ENCODE measurements at regions not wholly inside any gene's neighbourhood (a gene's known extent, or its start where the extent isn't known, plus 50 kb on each side); places are given as distances from the start of the nearest gene placed in this dataset.

- DNase-seq (no peak), ATAC-seq (ENCODE audit: low read depth in 2 of 2) (no peak)
- Mint-ChIP-seq H3K4me1 (no peaks in the 10 kb centered on the region), H3K4me3 (no peak overlapping the region), H3K36me3 (no peaks in the 10 kb centered on the region), H3K27ac (no peak overlapping the region), H3K9me3 (peaks cover 0 to 4% (median 0%) of the 10 kb centered on the region in 7 donors), H3K27me3 (no peaks in the 10 kb centered on the region)
- Histone ChIP-seq H3K4me1 (ENCODE audit: control insufficient read depth, insufficient read depth, low read length, poor library complexity, severe bottlenecking) (no peaks in the 10 kb centered on the region), H3K36me3 (ENCODE audit: control insufficient read depth, insufficient read depth, low read length) (no peaks in the 10 kb centered on the region), H3K9me3 (ENCODE audit: control insufficient read depth in 2 of 2, low read length in 2 of 2) (no peaks in the 10 kb centered on the region), H3K27ac (ENCODE audit: insufficient read depth, low read length, poor library complexity, severe bottlenecking) (no peak overlapping the region), H3K4me3 (ENCODE audit: low read depth, low read length) (no peak overlapping the region), H3K27me3 (ENCODE audit: control insufficient read depth, insufficient read depth, low read length) (no peaks in the 10 kb centered on the region)
Observed at GRCh38 chr6:122066200-122066599, 333.3 kb upstream of the HSF2 start.

DNA sequence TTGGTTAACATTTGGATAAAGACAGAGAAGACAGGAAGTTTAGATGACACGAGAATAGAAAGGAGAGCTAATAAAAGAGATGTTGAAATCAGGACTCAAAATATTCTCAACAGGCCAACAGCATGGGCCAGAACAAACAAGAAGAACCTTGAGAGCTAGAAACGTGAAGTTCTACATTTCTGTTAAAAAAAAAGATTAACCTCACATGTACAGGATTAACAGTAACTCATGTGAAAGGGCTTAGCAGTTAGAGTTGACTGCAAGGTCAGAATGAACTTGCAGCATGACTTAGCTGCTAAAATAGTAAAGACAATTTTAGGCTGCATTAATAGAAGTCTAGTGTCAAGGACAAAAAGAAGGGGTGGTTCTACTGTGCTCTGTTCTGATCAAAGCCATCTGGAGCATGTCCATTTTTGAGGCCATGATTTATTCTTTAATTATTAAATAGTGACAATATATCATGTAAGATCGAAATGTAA is 331.1 kb upstream of the HSF2 start:
- Histone ChIP-seq H3K4me3 (ENCODE audit: low read depth, low read length) (no peak overlapping the region), H3K27me3 (ENCODE audit: control insufficient read depth, insufficient read depth, low read length) (no peaks in the 10 kb centered on the region), H3K4me1 (ENCODE audit: control insufficient read depth, insufficient read depth, low read length, poor library complexity, severe bottlenecking) (no peaks in the 10 kb centered on the region), H3K9me3 (ENCODE audit: control insufficient read depth in 2 of 2, low read length in 2 of 2) (no peaks in the 10 kb centered on the region), H3K36me3 (ENCODE audit: control insufficient read depth, insufficient read depth, low read length) (no peaks in the 10 kb centered on the region), H3K27ac (ENCODE audit: insufficient read depth, low read length, poor library complexity, severe bottlenecking) (no peak overlapping the region)
- Mint-ChIP-seq H3K27me3 (no peaks in the 10 kb centered on the region), H3K4me3 (no peak overlapping the region), H3K27ac (no peak overlapping the region), H3K4me1 (no peaks in the 10 kb centered on the region), H3K9me3 (peaks cover 0 to 6% (median 0%) of the 10 kb centered on the region in 7 donors), H3K36me3 (no peaks in the 10 kb centered on the region)
- DNase-seq (no peak), ATAC-seq (ENCODE audit: low read depth in 2 of 2) (no peak)

GRCh38 chr6:122069932-122070331 is 329.5 kb upstream of the HSF2 start:
- no peaks in the 10 kb centered on the region for H3K36me3 Mint-ChIP-seq
- no peak for ATAC-seq (ENCODE audit: low read depth in 2 of 2)

DNA sequence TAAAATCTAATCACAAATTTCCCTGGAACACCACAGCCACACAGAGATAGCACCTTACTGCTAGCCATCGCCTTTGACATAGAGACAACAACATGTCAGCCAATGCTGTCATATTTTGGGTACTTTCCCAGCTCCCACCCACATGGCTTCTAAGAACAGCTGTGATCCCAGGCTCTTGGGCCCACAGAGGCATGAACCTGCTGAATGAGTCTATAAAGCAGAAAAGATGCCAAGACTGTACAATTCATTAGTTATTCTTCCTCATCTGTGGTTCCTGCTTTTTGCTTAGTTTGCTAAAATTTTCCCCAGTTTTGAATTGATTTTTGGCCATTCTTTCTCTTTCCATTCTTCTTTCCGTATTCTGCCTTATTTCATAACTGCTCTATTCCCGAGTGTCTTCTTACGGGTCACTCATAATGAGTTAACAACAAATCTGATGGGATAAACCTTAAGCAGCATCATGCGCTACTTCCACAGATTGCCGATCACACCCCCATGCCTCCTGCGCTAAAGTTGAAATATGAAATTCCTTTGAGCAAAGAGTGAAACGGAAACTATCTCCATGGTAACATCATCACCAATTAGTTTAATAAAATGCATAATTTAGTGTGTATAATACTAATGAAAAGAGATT is 327.3 kb upstream of the HSF2 start:
- Mint-ChIP-seq H3K9me3 (peaks cover 0 to 4% (median 0%) of the 10 kb centered on the region in 7 donors), H3K4me3 (no peak overlapping the region), H3K36me3 (no peaks in the 10 kb centered on the region), H3K4me1 (no peaks in the 10 kb centered on the region), H3K27me3 (no peaks in the 10 kb centered on the region), H3K27ac (no peak overlapping the region)
- ATAC-seq (ENCODE audit: low read depth in 2 of 2), result no peak
- no peaks in the 10 kb centered on the region for H3K9me3 ChIP-seq (ENCODE audit: control insufficient read depth in 2 of 2, low read length in 2 of 2)
- H3K27me3 ChIP-seq (ENCODE audit: control insufficient read depth, insufficient read depth, low read length), result no peaks in the 10 kb centered on the region
- H3K27ac ChIP-seq (ENCODE audit: insufficient read depth, low read length, poor library complexity, severe bottlenecking), result no peak overlapping the region
- no peak for DNase-seq
- no peaks in the 10 kb centered on the region for H3K4me1 ChIP-seq (ENCODE audit: control insufficient read depth, insufficient read depth, low read length, poor library complexity, severe bottlenecking)
- H3K36me3 ChIP-seq (ENCODE audit: control insufficient read depth, insufficient read depth, low read length), result no peaks in the 10 kb centered on the region
- no peak overlapping the region for H3K4me3 ChIP-seq (ENCODE audit: low read depth, low read length)

More at GRCh38 chr6:122069932-122070331, 329.5 kb upstream of the HSF2 start:
- H3K27ac ChIP-seq (ENCODE audit: insufficient read depth, low read length, poor library complexity, severe bottlenecking), result no peak overlapping the region
- Mint-ChIP-seq H3K9me3 (peaks cover 0 to 4% (median 0%) of the 10 kb centered on the region in 7 donors), H3K4me1 (no peaks in the 10 kb centered on the region), H3K27me3 (no peaks in the 10 kb centered on the region), H3K27ac (no peak overlapping the region), H3K4me3 (no peak overlapping the region)
- no peaks in the 10 kb centered on the region for H3K9me3 ChIP-seq (ENCODE audit: control insufficient read depth in 2 of 2, low read length in 2 of 2)
- DNase-seq, result no peak
- no peak overlapping the region for H3K4me3 ChIP-seq (ENCODE audit: low read depth, low read length)
- no peaks in the 10 kb centered on the region for H3K27me3 ChIP-seq (ENCODE audit: control insufficient read depth, insufficient read depth, low read length)
- no peaks in the 10 kb centered on the region for H3K4me1 ChIP-seq (ENCODE audit: control insufficient read depth, insufficient read depth, low read length, poor library complexity, severe bottlenecking)
- H3K36me3 ChIP-seq (ENCODE audit: control insufficient read depth, insufficient read depth, low read length), result no peaks in the 10 kb centered on the region

DNA sequence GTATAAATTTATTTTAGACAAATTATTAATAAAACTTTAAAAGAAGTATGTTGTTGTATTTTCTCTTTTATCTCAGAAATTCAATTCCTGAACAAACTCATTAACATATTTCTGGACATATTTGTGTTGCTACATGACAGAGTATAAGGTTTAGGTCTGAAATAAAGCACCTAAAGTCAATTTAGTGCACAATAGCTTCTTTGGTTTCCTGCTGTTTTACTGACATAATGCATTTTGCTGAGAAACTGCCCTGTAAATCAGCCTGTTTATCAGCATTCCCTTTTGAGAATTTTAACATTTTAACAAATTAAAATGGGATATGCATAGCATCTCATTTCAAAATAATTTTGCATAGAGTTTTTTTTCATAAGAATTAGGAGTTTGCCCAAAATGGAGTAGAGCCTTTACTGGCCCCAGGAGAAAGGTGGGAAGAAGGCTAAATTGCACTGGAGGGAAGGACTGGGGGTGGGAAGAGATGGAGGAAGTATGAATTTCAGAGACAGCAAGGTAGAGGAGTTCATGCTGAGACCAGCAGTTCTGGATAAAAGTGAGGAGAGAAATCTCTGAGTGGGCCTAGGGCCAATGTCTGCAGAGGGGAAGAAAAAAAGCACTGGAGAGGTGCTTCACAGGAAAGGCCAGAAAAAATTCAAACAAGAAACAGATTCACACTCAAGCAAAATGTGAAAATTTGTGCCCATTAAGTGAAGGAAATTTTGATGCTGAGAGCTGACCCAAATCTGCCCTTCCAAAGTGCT is 324.2 kb upstream of the HSF2 start:
- DNase-seq (no peak), ATAC-seq (ENCODE audit: low read depth in 2 of 2) (no peak)
- Mint-ChIP-seq H3K4me3 (no peak overlapping the region), H3K4me1 (no peaks in the 10 kb centered on the region), H3K36me3 (no peaks in the 10 kb centered on the region), H3K27me3 (no peaks in the 10 kb centered on the region), H3K9me3 (peaks cover 0 to 10% (median 0%) of the 10 kb centered on the region in 7 donors), H3K27ac (no peak overlapping the region)
- Histone ChIP-seq H3K36me3 (ENCODE audit: control insufficient read depth, insufficient read depth, low read length) (no peaks in the 10 kb centered on the region), H3K4me3 (ENCODE audit: low read depth, low read length) (no peak overlapping the region), H3K4me1 (ENCODE audit: control insufficient read depth, insufficient read depth, low read length, poor library complexity, severe bottlenecking) (no peaks in the 10 kb centered on the region), H3K9me3 (ENCODE audit: control insufficient read depth in 2 of 2, low read length in 2 of 2) (no peaks in the 10 kb centered on the region), H3K27me3 (ENCODE audit: control insufficient read depth, insufficient read depth, low read length) (no peaks in the 10 kb centered on the region), H3K27ac (ENCODE audit: insufficient read depth, low read length, poor library complexity, severe bottlenecking) (no peak overlapping the region)

GRCh38 chr6:122075917-122076316 is 323.5 kb upstream of the HSF2 start:
- H3K27me3 Mint-ChIP-seq, result no peaks in the 10 kb centered on the region
- H3K9me3 Mint-ChIP-seq, result peaks cover 0 to 12% (median 0%) of the 10 kb centered on the region in 7 donors
- no peaks in the 10 kb centered on the region for H3K4me1 ChIP-seq (ENCODE audit: control insufficient read depth, insufficient read depth, low read length, poor library complexity, severe bottlenecking)
- no peaks in the 10 kb centered on the region for H3K36me3 Mint-ChIP-seq
- H3K27me3 ChIP-seq (ENCODE audit: control insufficient read depth, insufficient read depth, low read length), result no peaks in the 10 kb centered on the region
- no peak for ATAC-seq (ENCODE audit: low read depth in 2 of 2)
- H3K4me3 ChIP-seq (ENCODE audit: low read depth, low read length), result no peak overlapping the region
- no peak overlapping the region for H3K27ac ChIP-seq (ENCODE audit: insufficient read depth, low read length, poor library complexity, severe bottlenecking)
- H3K27ac Mint-ChIP-seq, result no peak overlapping the region
- H3K36me3 ChIP-seq (ENCODE audit: control insufficient read depth, insufficient read depth, low read length), result no peaks in the 10 kb centered on the region
- no peaks in the 10 kb centered on the region for H3K9me3 ChIP-seq (ENCODE audit: control insufficient read depth in 2 of 2, low read length in 2 of 2)
- H3K4me3 Mint-ChIP-seq, result no peak overlapping the region
- DNase-seq, result no peak
- no peaks in the 10 kb centered on the region for H3K4me1 Mint-ChIP-seq

DNA sequence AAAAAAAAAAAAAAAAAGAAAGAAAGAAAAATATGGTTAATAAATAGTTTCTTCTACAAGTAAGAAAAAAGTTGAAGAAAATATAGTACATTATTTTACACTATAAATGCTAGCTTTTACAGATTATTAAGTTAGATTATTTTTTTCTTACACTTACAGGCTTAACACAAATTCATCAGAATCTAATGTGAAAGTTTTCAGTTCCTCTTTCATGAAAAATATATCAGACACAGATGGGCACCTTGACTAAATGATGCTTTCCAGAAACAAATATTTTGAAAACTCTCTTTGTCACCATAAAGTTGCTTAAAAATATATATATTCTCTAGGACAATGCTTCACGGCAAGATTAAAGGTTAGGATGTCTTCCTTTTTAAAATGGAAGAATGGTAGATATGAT is 321.8 kb upstream of the HSF2 start:
- DNase-seq, result no peak
- Histone ChIP-seq H3K27ac (ENCODE audit: insufficient read depth, low read length, poor library complexity, severe bottlenecking) (no peak overlapping the region), H3K27me3 (ENCODE audit: control insufficient read depth, insufficient read depth, low read length) (no peaks in the 10 kb centered on the region), H3K9me3 (ENCODE audit: control insufficient read depth in 2 of 2, low read length in 2 of 2) (no peaks in the 10 kb centered on the region), H3K36me3 (ENCODE audit: control insufficient read depth, insufficient read depth, low read length) (no peaks in the 10 kb centered on the region), H3K4me3 (ENCODE audit: low read depth, low read length) (no peak overlapping the region), H3K4me1 (ENCODE audit: control insufficient read depth, insufficient read depth, low read length, poor library complexity, severe bottlenecking) (no peaks in the 10 kb centered on the region)
- H3K27me3 Mint-ChIP-seq, result no peaks in the 10 kb centered on the region
- H3K4me1 Mint-ChIP-seq, result no peaks in the 10 kb centered on the region
- peaks cover 0 to 9% (median 0%) of the 10 kb centered on the region in 7 donors for H3K9me3 Mint-ChIP-seq
- H3K27ac Mint-ChIP-seq, result no peak overlapping the region
- no peak overlapping the region for H3K4me3 Mint-ChIP-seq
- ATAC-seq (ENCODE audit: low read depth in 2 of 2), result no peak
- no peaks in the 10 kb centered on the region for H3K36me3 Mint-ChIP-seq

- no peaks in the 10 kb centered on the region for H3K36me3 ChIP-seq (ENCODE audit: control insufficient read depth, insufficient read depth, low read length)
- H3K9me3 ChIP-seq (ENCODE audit: control insufficient read depth in 2 of 2, low read length in 2 of 2), result no peaks in the 10 kb centered on the region
- H3K36me3 Mint-ChIP-seq, result no peaks in the 10 kb centered on the region
- DNase-seq (no peak), ATAC-seq (ENCODE audit: low read depth in 2 of 2) (no peak)
- H3K4me1 Mint-ChIP-seq, result no peaks in the 10 kb centered on the region
- no peaks in the 10 kb centered on the region for H3K27me3 Mint-ChIP-seq
- no peak overlapping the region for H3K4me3 Mint-ChIP-seq
- peaks cover 0 to 9% (median 0%) of the 10 kb centered on the region in 7 donors for H3K9me3 Mint-ChIP-seq
- no peaks in the 10 kb centered on the region for H3K27me3 ChIP-seq (ENCODE audit: control insufficient read depth, insufficient read depth, low read length)
- H3K27ac Mint-ChIP-seq, result no peak overlapping the region
- H3K27ac ChIP-seq (ENCODE audit: insufficient read depth, low read length, poor library complexity, severe bottlenecking), result no peak overlapping the region
- no peaks in the 10 kb centered on the region for H3K4me1 ChIP-seq (ENCODE audit: control insufficient read depth, insufficient read depth, low read length, poor library complexity, severe bottlenecking)
- no peak overlapping the region for H3K4me3 ChIP-seq (ENCODE audit: low read depth, low read length)
Observed at GRCh38 chr6:122078481-122078880, 321.0 kb upstream of the HSF2 start.

All from CD4-positive, CD25-positive, alpha-beta regulatory T cell (primary cell).